AG09319 (cell line): ENCODE measurements at regions not wholly inside any gene's neighbourhood (a gene's known extent, or its start where the extent isn't known, plus 50 kb on each side); places are given as distances from the start of the nearest gene placed in this dataset.

Experiments
- DNase-seq: peaks from one replicate; pipeline ENCODE4 v3.0.0-alpha.2; 2010; ENCODE audit warnings: low read depth; ENCODE audit errors: extremely low read depth
- CTCF ChIP-seq: IDR thresholded peaks from 2 replicates; pipeline ENCODE4 v1.5.1; 2011; ENCODE audit warnings: low read depth, mild to moderate bottlenecking, inconsistent platforms, low read length, moderate library complexity

GRCh38 chr13:47461816-47462215 lies 539.3 kb downstream of the SUCLA2 start:
- no peak for DNase-seq
- no peak for TF ChIP-seq CTCF

- peak; percentile 28 for TF ChIP-seq CTCF
- no peak for DNase-seq
These were observed 541.6 kb downstream of the SUCLA2 start for GRCh38 chr13:47459512-47459911.

- TF ChIP-seq CTCF = no peak
- no peak for DNase-seq
These were observed 543.4 kb downstream of the SUCLA2 start for GRCh38 chr13:47457626-47458025.

GRCh38 chr13:47455626-47456025 lies 545.4 kb downstream of the SUCLA2 start:
- no peak for DNase-seq
- TF ChIP-seq CTCF = no peak

DNA sequence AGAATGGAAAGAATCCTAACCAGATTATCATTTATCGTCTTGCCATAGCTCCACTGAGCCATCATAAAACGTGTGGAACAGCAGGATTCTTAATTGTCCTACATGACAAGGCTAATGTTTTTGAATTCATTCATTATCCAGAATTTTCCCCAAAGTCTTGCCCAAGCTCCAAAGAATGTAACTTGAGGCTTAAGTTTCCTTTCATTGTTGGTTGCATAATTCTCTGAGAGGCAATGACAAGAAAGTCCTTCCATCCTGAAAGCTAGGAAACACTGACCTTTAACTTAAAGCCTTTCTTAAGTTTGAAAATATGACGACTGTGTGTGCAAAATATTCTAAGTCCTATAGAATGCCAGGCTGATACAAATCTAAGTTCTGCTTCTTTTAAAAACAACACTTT lies 546.1 kb downstream of the SUCLA2 start:
- DNase-seq = no peak
- TF ChIP-seq CTCF = no peak

DNA sequence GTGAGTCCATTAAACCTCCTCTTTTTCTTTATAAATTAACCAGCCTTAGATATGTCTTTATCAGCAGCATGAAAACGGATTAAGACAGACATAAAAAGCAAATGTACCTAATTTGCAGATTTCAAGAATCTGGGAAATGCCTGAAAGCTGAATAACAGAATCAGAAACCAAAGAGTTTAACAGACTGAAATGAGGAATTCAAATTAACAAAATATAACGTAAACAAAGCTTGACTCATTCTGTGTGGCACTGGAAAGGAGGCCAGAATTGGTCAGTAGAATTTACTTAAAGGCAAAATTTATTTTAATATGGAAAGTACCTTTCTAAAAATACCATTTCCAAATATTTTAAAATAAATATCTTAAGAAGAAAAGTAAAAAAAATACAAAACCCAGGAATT lies 540.6 kb upstream of the HTR2A start:
- DNase-seq = no peak

GRCh38 chr13:47433461-47434005 lies 536.7 kb upstream of the HTR2A start:
- no peak for TF ChIP-seq CTCF
- no peak for DNase-seq

More for the DNA sequence above, 540.6 kb upstream of the HTR2A start:
- TF ChIP-seq CTCF = no peak
